Smooth muscle cell (in vitro differentiated cells): ENCODE measurements at regions not wholly inside any gene's neighbourhood (a gene's known extent, or its start where the extent isn't known, plus 50 kb on each side); places are given as distances from the start of the nearest gene placed in this dataset.
A peak's percentile ranks its signal among the peaks of the same experiment; 100 is the strongest.

Experiments used
- DNase-seq: peaks from one replicate; lab custom pipeline; 2025; ENCODE audit not compliant: unreplicated experiment; lab: John Stamatoyannopoulos, UW
- H2AFZ ChIP-seq: fragments of 200-600 bp; sonication (generic); 2 replicates; pipeline ENCODE4 v1.6.0; 2016; ENCODE audit warnings: antibody characterized with exemption, low read depth, mild to moderate bottlenecking
- H3F3A ChIP-seq: fragments of 200-600 bp; sonication (generic); 2 replicates; pipeline ENCODE4 v1.6.0; 2017; ENCODE audit warnings: antibody characterized with exemption, low read depth
- H3K27ac ChIP-seq: fragments of 200-600 bp; sonication (generic); 2 replicates; pipeline ENCODE4 v1.5.1; 2016; ENCODE audit warnings: low read depth, mild to moderate bottlenecking
- H3K27me3 ChIP-seq: fragments of 200-600 bp; sonication (generic); 2 replicates; pipeline ENCODE4 v1.6.1; 2016; ENCODE audit warnings: low read depth, mild to moderate bottlenecking
- H3K36me3 ChIP-seq: fragments of 200-600 bp; sonication (generic); 2 replicates; pipeline ENCODE4 v1.5.1; 2016; ENCODE audit warnings: low read depth
- H3K4me1 ChIP-seq: fragments of 200-600 bp; sonication (generic); 2 replicates; pipeline ENCODE4 v1.5.1; 2016; ENCODE audit warnings: low read depth
- H3K4me2 ChIP-seq: fragments of 200-600 bp; sonication (generic); 2 replicates; pipeline ENCODE4 v1.6.0; 2016; ENCODE audit warnings: mild to moderate bottlenecking
- H3K4me3 ChIP-seq: fragments of 200-600 bp; sonication (generic); 2 replicates; pipeline ENCODE4 v1.5.1; 2016; ENCODE audit warnings: mild to moderate bottlenecking
- H3K79me2 ChIP-seq: fragments of 200-600 bp; sonication (generic); 2 replicates; pipeline ENCODE4 v1.6.0; 2016; ENCODE audit warnings: low read depth, mild to moderate bottlenecking
- H3K9ac ChIP-seq: fragments of 200-600 bp; sonication (generic); 2 replicates; pipeline ENCODE4 v1.6.0; 2016; ENCODE audit warnings: low read depth
- H3K9me3 ChIP-seq: fragments of 200-600 bp; sonication (generic); replicated peaks from 2 replicates; pipeline ENCODE4 v1.5.1; 2016; ENCODE audit warnings: low read depth
- H4K20me1 ChIP-seq: fragments of 200-600 bp; sonication (generic); 2 replicates; pipeline ENCODE4 v1.6.0; 2016; ENCODE audit warnings: low read depth
- WGBS: methylation state at CpG from one replicate; pipeline ENCODE4 v1.1.7; 2016; ENCODE audit warnings: low lambda C conversion rate; 5-methylcytosine and 5-hydroxymethylcytosine counted together
- TF ChIP-seq, protein P1 (sequence below): fragments of 200-600 bp; sonication (generic); IDR thresholded peaks from 2 replicates; pipeline ENCODE4 v1.5.1; 2017; ENCODE audit warnings: borderline replicate concordance, mild to moderate bottlenecking, antibody characterized with exemption; ENCODE audit not compliant: insufficient read depth, poor library complexity, severe bottlenecking

DNA sequence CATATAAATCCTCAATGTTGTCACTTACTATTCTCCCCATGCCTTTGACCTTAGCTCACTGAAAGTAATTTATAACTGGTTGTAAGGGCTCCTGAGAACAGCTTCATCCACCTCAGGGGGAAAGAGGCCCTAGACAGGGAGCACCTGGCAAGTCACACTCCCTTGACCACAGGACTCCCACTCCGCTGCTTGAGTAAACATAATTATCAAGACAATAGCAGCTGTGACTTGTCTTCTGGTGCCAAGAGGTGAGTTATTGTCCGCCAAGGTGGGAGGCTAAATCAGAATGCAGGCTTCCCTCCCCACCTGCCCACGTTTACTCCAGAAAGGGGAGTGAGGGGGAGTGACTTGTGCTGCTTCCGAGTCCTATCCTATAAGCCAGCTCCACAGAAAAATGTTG lies 230.6 kb upstream of the LRATD1 start:
- H3K36me3 ChIP-seq, result no peaks in the 10 kb centered on the region
- no peak overlapping the region for H3K4me2 ChIP-seq
- no peak for DNase-seq
- H3K9me3 ChIP-seq, result no peaks in the 10 kb centered on the region
- H3F3A ChIP-seq, result no peaks in the 10 kb centered on the region
- H2AFZ ChIP-seq, result no peak overlapping the region
- TF ChIP-seq, protein P1, sequence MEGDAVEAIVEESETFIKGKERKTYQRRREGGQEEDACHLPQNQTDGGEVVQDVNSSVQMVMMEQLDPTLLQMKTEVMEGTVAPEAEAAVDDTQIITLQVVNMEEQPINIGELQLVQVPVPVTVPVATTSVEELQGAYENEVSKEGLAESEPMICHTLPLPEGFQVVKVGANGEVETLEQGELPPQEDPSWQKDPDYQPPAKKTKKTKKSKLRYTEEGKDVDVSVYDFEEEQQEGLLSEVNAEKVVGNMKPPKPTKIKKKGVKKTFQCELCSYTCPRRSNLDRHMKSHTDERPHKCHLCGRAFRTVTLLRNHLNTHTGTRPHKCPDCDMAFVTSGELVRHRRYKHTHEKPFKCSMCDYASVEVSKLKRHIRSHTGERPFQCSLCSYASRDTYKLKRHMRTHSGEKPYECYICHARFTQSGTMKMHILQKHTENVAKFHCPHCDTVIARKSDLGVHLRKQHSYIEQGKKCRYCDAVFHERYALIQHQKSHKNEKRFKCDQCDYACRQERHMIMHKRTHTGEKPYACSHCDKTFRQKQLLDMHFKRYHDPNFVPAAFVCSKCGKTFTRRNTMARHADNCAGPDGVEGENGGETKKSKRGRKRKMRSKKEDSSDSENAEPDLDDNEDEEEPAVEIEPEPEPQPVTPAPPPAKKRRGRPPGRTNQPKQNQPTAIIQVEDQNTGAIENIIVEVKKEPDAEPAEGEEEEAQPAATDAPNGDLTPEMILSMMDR, result no peak
- no peak overlapping the region for H3K4me3 ChIP-seq
- H3K27ac ChIP-seq, result no peak overlapping the region
- no peak overlapping the region for H3K9ac ChIP-seq
- H3K4me1 ChIP-seq, result no peaks in the 10 kb centered on the region
- no peaks in the 10 kb centered on the region for H3K27me3 ChIP-seq
- 57% methylated on average over 4 of the region's 4 CpGs for WGBS
- H3K79me2 ChIP-seq, result no peaks in the 10 kb centered on the region
- no peaks in the 10 kb centered on the region for H4K20me1 ChIP-seq

DNA sequence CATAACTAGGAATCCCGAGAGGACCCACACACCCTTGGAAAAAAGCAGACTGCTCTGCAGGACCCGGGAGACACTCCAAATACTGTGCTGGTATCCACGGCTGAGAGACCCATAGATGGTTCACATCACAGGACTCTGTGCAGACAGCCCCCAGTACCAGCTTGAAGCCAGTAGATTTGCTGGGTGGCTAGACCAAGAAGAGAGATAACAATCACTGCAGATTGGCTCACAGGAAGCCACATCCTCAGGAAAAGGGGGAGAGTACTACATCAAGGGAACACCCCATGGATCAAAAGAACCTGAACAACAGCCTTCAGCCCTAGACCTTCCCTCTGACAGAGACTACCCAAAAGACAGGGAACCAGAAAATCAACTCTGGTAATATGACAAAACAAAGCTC lies 223.8 kb upstream of the LRATD1 start:
- DNase-seq, result no peak
- 88% methylated on average over 3 of the region's 3 CpGs for WGBS
- Histone ChIP-seq H3K9me3 (no peaks in the 10 kb centered on the region), H3K4me2 (no peak overlapping the region), H2AFZ (no peak overlapping the region), H3F3A (no peaks in the 10 kb centered on the region), H4K20me1 (no peaks in the 10 kb centered on the region), H3K36me3 (no peaks in the 10 kb centered on the region), H3K4me1 (no peaks in the 10 kb centered on the region), H3K79me2 (no peaks in the 10 kb centered on the region), H3K27ac (no peak overlapping the region), H3K9ac (no peak overlapping the region), H3K27me3 (no peaks in the 10 kb centered on the region), H3K4me3 (no peak overlapping the region)
- TF ChIP-seq, protein P1, result no peak

DNA sequence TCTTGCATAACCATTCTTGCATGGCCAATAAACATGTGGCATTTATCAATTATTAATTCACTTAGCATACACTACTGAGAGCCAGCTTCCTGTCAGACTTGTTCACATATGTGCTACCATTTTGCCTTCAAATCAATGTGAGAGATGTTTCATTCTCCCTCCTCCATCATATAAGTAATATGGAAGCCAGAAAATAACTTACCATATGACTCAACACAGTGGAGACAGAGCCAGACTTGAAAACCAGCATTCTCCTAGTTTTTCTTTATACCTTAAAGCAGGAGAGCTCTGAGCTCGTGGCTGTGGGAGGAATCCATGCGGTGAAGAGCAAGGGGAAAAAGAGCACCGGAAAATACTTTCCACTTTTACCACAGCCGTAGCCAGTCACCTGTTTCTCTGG lies 215.0 kb upstream of the LRATD1 start:
- H3K27me3 ChIP-seq, result no peaks in the 10 kb centered on the region
- no peaks in the 10 kb centered on the region for H3K79me2 ChIP-seq
- no peaks in the 10 kb centered on the region for H4K20me1 ChIP-seq
- H3K9ac ChIP-seq, result no peak overlapping the region
- peak overlapping the region; percentile 58 for H3K27ac ChIP-seq
- no peak overlapping the region for H2AFZ ChIP-seq
- TF ChIP-seq, protein P1, result no peak
- no peak for DNase-seq
- no peaks in the 10 kb centered on the region for H3K4me1 ChIP-seq
- no peaks in the 10 kb centered on the region for H3K9me3 ChIP-seq
- H3K4me3 ChIP-seq, result no peak overlapping the region
- WGBS, result 79% methylated on average over 4 of the region's 4 CpGs
- H3F3A ChIP-seq, result no peaks in the 10 kb centered on the region
- peak overlapping the region; percentile 37 for H3K4me2 ChIP-seq
- no peaks in the 10 kb centered on the region for H3K36me3 ChIP-seq

DNA sequence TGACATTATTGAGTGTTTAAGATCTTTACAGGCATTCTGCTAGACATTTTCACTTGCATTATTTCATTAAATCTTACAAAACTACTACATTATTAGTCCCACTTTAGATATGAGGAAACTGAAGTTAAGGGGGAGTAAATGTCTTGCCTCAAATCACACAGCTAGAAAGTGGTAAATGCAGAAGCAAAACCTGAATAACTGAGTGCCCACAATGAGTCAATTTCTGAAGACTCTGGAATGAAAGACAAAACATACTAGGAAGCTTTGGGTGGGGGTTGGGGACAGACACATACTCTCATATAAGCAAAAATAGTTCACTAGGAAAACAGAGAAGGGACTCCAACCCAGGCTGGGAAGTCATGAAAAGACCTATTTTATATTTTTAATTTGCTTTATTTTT lies 214.4 kb upstream of the LRATD1 start:
- no peaks in the 10 kb centered on the region for H3F3A ChIP-seq
- H3K4me2 ChIP-seq, result peak overlapping the region; percentile 37
- no peaks in the 10 kb centered on the region for H3K9me3 ChIP-seq
- peak overlapping the region; percentile 58 for H3K27ac ChIP-seq
- H3K4me1 ChIP-seq, result no peaks in the 10 kb centered on the region
- no peaks in the 10 kb centered on the region for H3K36me3 ChIP-seq
- no peak for DNase-seq
- no peak overlapping the region for H3K9ac ChIP-seq
- H3K79me2 ChIP-seq, result no peaks in the 10 kb centered on the region
- H3K4me3 ChIP-seq, result no peak overlapping the region
- H4K20me1 ChIP-seq, result no peaks in the 10 kb centered on the region
- TF ChIP-seq, protein P1, result no peak
- no peak overlapping the region for H2AFZ ChIP-seq
- H3K27me3 ChIP-seq, result no peaks in the 10 kb centered on the region
